ENCODE measurements at regions not wholly inside any gene's neighbourhood (a gene's known extent, or its start where the extent isn't known, plus 50 kb on each side); places are given as distances from the start of the nearest gene placed in this dataset.

DNA sequence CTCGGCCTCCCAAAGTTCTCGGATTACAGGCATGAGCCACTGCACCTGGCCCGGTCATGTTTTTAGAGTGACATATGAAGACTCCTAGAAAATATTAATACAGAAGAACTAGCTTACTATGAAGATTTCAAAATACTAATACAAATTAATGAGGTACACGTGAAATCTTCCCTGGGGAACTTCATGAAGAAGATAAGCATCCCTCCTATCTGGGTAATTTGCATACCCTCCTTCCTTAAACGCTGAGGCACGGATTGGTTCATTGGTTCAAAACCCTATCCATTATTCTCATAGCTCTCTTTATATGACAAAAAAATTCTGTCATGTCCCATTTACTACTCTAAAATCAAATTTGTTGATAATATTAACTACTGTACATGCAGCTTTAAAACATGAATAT is 224.8 kb upstream of the KLF14 start:
- peaks cover 0 to 56% (median 8%) of the 10 kb centered on the region in 4 donors for H3K4me1 ChIP-seq
- no peak overlapping the region for H3K27ac ChIP-seq
- H3K4me3 ChIP-seq, result no peak overlapping the region
- H3K36me3 ChIP-seq, result peaks cover 14 to 20% (median 16%) of the 10 kb centered on the region in 3 donors
- H3K27me3 ChIP-seq, result no peaks in the 10 kb centered on the region
- intact Hi-C loops (cut with DNase I; ENCODE audit: low total_unique reads), result no loop called here
- TF ChIP-seq, protein P1, sequence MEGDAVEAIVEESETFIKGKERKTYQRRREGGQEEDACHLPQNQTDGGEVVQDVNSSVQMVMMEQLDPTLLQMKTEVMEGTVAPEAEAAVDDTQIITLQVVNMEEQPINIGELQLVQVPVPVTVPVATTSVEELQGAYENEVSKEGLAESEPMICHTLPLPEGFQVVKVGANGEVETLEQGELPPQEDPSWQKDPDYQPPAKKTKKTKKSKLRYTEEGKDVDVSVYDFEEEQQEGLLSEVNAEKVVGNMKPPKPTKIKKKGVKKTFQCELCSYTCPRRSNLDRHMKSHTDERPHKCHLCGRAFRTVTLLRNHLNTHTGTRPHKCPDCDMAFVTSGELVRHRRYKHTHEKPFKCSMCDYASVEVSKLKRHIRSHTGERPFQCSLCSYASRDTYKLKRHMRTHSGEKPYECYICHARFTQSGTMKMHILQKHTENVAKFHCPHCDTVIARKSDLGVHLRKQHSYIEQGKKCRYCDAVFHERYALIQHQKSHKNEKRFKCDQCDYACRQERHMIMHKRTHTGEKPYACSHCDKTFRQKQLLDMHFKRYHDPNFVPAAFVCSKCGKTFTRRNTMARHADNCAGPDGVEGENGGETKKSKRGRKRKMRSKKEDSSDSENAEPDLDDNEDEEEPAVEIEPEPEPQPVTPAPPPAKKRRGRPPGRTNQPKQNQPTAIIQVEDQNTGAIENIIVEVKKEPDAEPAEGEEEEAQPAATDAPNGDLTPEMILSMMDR (IDR thresholded peaks at IDR 0.05), result no peak
- no peak for DNase-seq
- H3K9me3 ChIP-seq, result no peaks in the 10 kb centered on the region

DNA sequence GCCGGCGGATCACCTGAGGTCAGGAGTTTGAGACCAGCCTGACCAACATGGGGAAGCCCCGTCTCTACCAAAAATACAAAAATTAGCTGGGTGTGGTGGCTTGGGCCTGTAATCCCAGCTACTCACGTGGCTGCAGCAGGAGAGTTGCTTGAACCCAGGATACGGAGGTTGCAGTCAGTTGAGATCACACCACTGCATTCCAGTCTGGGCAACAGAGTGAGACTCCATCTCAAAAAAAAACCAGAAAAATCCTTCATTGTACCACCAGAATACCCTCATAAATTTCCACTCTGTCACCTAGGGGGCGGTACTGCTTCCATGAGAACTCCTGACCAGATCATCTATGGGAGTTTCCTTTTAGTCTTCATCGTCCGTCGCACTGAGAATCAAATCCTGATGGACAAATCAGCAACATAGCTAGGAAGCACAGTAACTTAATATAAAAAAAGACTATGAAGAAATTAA is 225.8 kb upstream of the KLF14 start:
- H3K27ac ChIP-seq, result no peak overlapping the region
- peaks cover 0 to 56% (median 8%) of the 10 kb centered on the region in 4 donors for H3K4me1 ChIP-seq
- no peaks in the 10 kb centered on the region for H3K9me3 ChIP-seq
- intact Hi-C loops (cut with DNase I; ENCODE audit: low total_unique reads), result no loop called here
- peaks cover 14 to 20% (median 18%) of the 10 kb centered on the region in 3 donors for H3K36me3 ChIP-seq
- no peaks in the 10 kb centered on the region for H3K27me3 ChIP-seq
- no peak overlapping the region for H3K4me3 ChIP-seq
- no peak for DNase-seq
- TF ChIP-seq, protein P1 (IDR thresholded peaks at IDR 0.05), result no peak

DNA sequence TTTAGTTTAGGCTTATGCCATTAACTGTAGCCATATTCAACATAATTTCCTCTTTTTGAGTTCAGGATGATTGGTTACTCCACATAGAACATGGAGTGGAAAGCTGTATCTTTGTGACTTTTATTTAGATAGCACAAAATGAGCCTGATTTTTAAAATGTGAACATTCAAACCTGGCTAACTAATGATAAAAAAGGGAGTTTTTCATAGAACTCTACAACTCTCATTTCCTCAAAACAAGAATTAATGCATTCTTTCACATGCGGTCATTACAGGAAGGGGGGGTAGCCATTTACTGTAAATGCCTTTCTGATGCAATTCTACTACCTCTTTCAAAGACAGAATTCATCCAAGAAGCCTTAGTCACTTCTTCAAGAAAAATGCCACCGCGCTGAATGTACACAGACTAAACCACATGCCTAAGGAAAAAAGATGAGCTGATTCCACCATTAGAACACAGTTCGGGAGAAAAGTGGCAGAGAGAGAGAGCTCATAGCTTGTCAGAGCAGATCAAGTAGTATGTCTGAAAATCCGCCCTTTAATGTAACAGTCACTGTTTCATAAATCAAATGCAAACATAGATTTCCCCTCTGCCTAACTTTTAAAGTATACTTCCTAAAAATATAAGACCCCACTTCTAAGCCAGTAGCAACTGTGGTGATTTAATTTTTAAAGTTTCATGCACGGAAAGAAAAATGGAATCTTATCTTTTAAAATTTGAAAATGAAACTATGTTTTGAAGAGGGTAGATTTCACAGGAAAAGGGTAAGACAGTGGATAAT is 226.4 kb upstream of the KLF14 start:
- H3K9me3 ChIP-seq, result no peaks in the 10 kb centered on the region
- no peak overlapping the region for H3K4me3 ChIP-seq
- DNase-seq, result no peak
- H3K27ac ChIP-seq, result no peak overlapping the region
- TF ChIP-seq, protein P1 (IDR thresholded peaks at IDR 0.05), result no peak
- peaks cover 0 to 55% (median 8%) of the 10 kb centered on the region in 4 donors for H3K4me1 ChIP-seq
- intact Hi-C loops (cut with DNase I; ENCODE audit: low total_unique reads), result no loop called here
- H3K36me3 ChIP-seq, result peaks cover 18 to 20% (median 19%) of the 10 kb centered on the region in 3 donors
- no peaks in the 10 kb centered on the region for H3K27me3 ChIP-seq

DNA sequence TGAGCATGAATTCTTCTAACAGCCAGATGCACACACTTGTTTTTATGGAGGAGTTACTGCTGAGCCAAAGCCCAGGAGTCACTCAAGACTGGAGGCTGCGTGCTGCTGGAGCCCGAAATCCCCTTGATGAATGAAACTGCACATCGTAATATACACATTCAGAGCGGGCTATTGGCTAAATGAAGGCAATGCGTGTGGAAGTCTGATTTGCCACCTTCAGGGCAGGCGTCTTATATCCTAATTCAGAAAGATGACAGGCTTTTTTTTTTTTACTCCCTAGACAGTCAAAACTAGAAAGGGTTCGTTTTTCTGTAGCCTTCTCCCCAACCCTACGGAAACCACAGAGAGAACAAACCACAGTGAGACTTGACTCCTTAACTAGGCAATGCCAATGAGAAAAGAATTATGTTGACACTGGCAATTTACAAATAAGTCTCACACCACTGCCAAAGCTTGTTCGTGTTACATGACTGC is 227.2 kb upstream of the KLF14 start:
- H3K4me3 ChIP-seq, result no peak overlapping the region
- intact Hi-C loops (cut with DNase I; ENCODE audit: low total_unique reads), result no loop called here
- TF ChIP-seq, protein P1 (IDR thresholded peaks at IDR 0.05), result no peak

DNA sequence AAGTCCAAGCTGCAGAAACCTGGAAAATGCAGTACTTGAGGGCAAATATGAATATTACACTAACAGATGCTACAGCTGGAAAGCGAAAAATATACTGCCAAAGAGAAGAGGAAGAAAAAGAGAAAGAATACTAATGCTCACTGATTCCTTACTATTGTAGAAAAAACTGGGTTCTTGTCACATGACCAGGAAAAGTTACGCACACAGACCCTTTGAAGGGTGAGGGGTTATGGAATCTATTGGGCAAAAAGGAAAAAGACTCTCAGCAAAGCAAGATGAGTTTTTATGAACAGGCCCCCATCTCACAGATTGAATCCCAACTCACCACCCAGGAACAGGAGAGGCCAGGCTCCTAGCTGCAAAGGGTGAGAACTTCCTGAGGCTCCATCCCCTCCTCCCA is 228.1 kb upstream of the KLF14 start:
- TF ChIP-seq, protein P1 (IDR thresholded peaks at IDR 0.05), result no peak

More for the DNA sequence above, 227.2 kb upstream of the KLF14 start:
- no peaks in the 10 kb centered on the region for H3K9me3 ChIP-seq
- no peaks in the 10 kb centered on the region for H3K27me3 ChIP-seq
- H3K4me1 ChIP-seq, result peaks cover 0 to 48% (median 5%) of the 10 kb centered on the region in 4 donors
- no peak for DNase-seq
- H3K36me3 ChIP-seq, result peaks cover 23 to 25% (median 24%) of the 10 kb centered on the region in 3 donors
- H3K27ac ChIP-seq, result no peak overlapping the region

More for the DNA sequence above, 228.1 kb upstream of the KLF14 start:
- H3K27ac ChIP-seq, result no peak overlapping the region
- no peaks in the 10 kb centered on the region for H3K27me3 ChIP-seq
- H3K36me3 ChIP-seq, result peaks cover 24 to 35% (median 32%) of the 10 kb centered on the region in 3 donors
- no peak for DNase-seq
- H3K4me3 ChIP-seq, result no peak overlapping the region
- intact Hi-C loops (cut with DNase I; ENCODE audit: low total_unique reads), result no loop called here
- no peaks in the 10 kb centered on the region for H3K9me3 ChIP-seq
- H3K4me1 ChIP-seq, result peaks cover 0 to 38% (median 5%) of the 10 kb centered on the region in 4 donors
